HEK293 (cell line): ENCODE measurements at regions not wholly inside any gene's neighbourhood (a gene's known extent, or its start where the extent isn't known, plus 50 kb on each side); places are given as distances from the start of the nearest gene placed in this dataset.

Experiments used
- CTCF ChIA-PET: fragments of 350-600 bp; formaldehyde crosslinking; extraction: SDS; loops from one replicate; lab custom pipeline; 2021; ENCODE audit warnings: antibody characterized with exemption; lab: Yijun Ruan, JAX
- POLR2A ChIA-PET: fragments of 300-600 bp; formaldehyde crosslinking; extraction: SDS; loops from one replicate; lab custom pipeline; 2020; ENCODE audit warnings: antibody characterized with exemption, inconsistent platforms; lab: Yijun Ruan, JAX
- H3K27ac ChIP-seq: fragments of 200-500 bp; sonication (Bioruptor generic); 2 replicates; pipeline ENCODE4 v1.5.1; 2014; ENCODE audit warnings: low read depth, low read length, control low read depth, inconsistent platforms; ENCODE audit errors: extremely low read depth
- H3K36me3 ChIP-seq, 2 experiments: fragments of 200-500 bp in 1 of 2; sonication (Bioruptor generic) in 1 of 2; 1 replicate in 1 of 2; 2 replicates in 1 of 2; pipeline ENCODE4 v1.5.1; 2014 to 2017; ENCODE audit warnings: inconsistent platforms in 2 of 2, low read length in 2 of 2; ENCODE audit not compliant: control insufficient read depth in 2 of 2, insufficient read depth in 1 of 2
- H3K4me1 ChIP-seq: fragments of 200-500 bp; sonication (Bioruptor generic); 2 replicates; pipeline ENCODE4 v1.5.1; 2014; ENCODE audit warnings: mild to moderate bottlenecking, low read length, inconsistent platforms; ENCODE audit not compliant: control insufficient read depth, insufficient read depth
- H3K4me3 ChIP-seq: 2 replicates; pipeline ENCODE4 v1.5.1; 2011; ENCODE audit warnings: low read depth, mild to moderate bottlenecking, control low read depth, low read length, moderate library complexity
- H3K9me3 ChIP-seq: fragments of 200-500 bp; sonication (Bioruptor generic); 2 replicates; pipeline ENCODE4 v1.5.1; 2014; ENCODE audit warnings: low read depth, low read length, inconsistent platforms; ENCODE audit not compliant: control insufficient read depth, insufficient read depth
- EGR2 ChIP-seq: fragments of 450-650 bp; formaldehyde crosslinking; IDR thresholded peaks from 2 replicates; pipeline ENCODE4 v1.5.1; 2016; ENCODE audit warnings: low read depth, missing biosample characterization, missing genetic modification characterization
- KLF9 ChIP-seq: fragments of 450-650 bp; formaldehyde crosslinking; IDR thresholded peaks from 2 replicates; pipeline ENCODE4 v1.5.1; 2016; ENCODE audit warnings: missing biosample characterization, missing genetic modification characterization, low read depth
- MZF1 ChIP-seq: fragments of 450-650 bp; formaldehyde crosslinking; IDR thresholded peaks from 2 replicates; pipeline ENCODE4 v1.5.1; 2017; ENCODE audit warnings: missing biosample characterization, missing genetic modification characterization, borderline replicate concordance
- PBX3 ChIP-seq: sonication (generic); formaldehyde crosslinking; IDR thresholded peaks from 2 replicates; pipeline ENCODE4 v1.8.1; 2022; ENCODE audit warnings: mild to moderate bottlenecking, moderate library complexity, missing genetic modification reagents
- SCRT1 ChIP-seq: fragments of 450-650 bp; formaldehyde crosslinking; IDR thresholded peaks from 2 replicates; pipeline ENCODE4 v1.5.1; 2016; ENCODE audit warnings: missing biosample characterization, missing genetic modification characterization, borderline replicate concordance
- SCRT2 ChIP-seq: fragments of 450-650 bp; formaldehyde crosslinking; IDR thresholded peaks from 2 replicates; pipeline ENCODE4 v1.5.1; 2016; ENCODE audit warnings: missing biosample characterization, missing genetic modification characterization
- ZBTB20 ChIP-seq: fragments of 450-650 bp; formaldehyde crosslinking; IDR thresholded peaks from 2 replicates; pipeline ENCODE4 v1.5.1; 2016; ENCODE audit warnings: missing biosample characterization, missing genetic modification characterization
- ZFHX2 ChIP-seq: fragments of 450-650 bp; formaldehyde crosslinking; conservative IDR thresholded peaks from 2 replicates; pipeline ENCODE4 v1.5.1; 2016; ENCODE audit warnings: missing biosample characterization, missing genetic modification characterization
- ZIC2 ChIP-seq: fragments of 450-650 bp; formaldehyde crosslinking; IDR thresholded peaks from 2 replicates; pipeline ENCODE4 v1.5.1; 2016; ENCODE audit warnings: missing biosample characterization, missing genetic modification characterization
- ZNF335 ChIP-seq: fragments of 450-650 bp; formaldehyde crosslinking; conservative IDR thresholded peaks from 2 replicates; pipeline ENCODE4 v1.5.1; 2016; ENCODE audit warnings: missing biosample characterization, missing genetic modification characterization
- ZNF416 ChIP-seq: fragments of 450-650 bp; formaldehyde crosslinking; IDR thresholded peaks from 2 replicates; pipeline ENCODE4 v1.5.1; 2016; ENCODE audit warnings: missing biosample characterization, missing genetic modification characterization
- ZNF426 ChIP-seq: fragments of 450-650 bp; formaldehyde crosslinking; IDR thresholded peaks from 2 replicates; pipeline ENCODE4 v1.5.1; 2017; ENCODE audit warnings: missing biosample characterization, missing genetic modification characterization, mild to moderate bottlenecking, inconsistent platforms, moderate library complexity
- ZNF561 ChIP-seq: fragments of 450-650 bp; IDR thresholded peaks from 2 replicates; pipeline ENCODE4 v1.5.1; 2018; ENCODE audit warnings: missing biosample characterization, missing genetic modification characterization, borderline replicate concordance
- TF ChIP-seq, protein P1 (sequence below): fragments of 450-650 bp; formaldehyde crosslinking; IDR thresholded peaks from 2 replicates; pipeline ENCODE4 v1.5.1; 2016; ENCODE audit warnings: missing biosample characterization, missing genetic modification characterization

DNA sequence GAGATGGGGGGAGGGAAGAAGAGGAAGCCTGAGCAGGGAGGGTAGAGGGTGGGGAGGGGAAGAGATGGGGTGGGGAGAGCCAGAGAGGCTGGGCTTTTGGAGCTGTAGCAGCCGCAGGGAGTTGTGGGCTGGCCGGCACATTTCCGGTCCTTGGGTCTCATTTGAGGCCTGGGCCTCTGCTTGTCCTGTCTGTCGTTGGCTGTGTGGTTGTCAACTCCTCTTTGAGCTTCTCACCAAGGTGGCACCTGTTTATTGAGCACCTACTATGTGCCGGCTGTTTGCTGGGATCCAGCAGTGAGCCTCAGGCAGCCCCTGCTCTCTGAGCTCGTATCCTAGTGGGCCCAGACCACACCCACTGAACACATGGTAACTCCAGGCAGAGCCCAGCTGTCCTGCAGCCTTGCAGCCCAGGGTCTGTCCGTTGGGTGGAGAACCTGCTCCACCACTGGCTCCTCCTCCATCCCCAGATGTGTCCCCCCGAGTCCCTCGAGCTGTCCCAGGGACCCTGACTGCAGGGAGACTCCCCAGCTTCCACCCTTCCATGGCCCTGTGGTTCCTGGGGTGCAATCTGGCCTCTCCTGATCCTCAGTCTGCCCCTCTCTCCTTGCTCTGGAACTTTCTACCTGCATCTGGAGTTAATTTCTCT is 164.9 kb downstream of the IRF8 start:
- 0 out of 2 replicates have a peak, but pooled peaks have one; percentile 19 for TF ChIP-seq KLF9 (tag by site-specific recombination)
- TF ChIP-seq ZNF416 (tag by site-specific recombination), result no peak
- H3K27ac ChIP-seq, result no peak overlapping the region
- ChIA-PET POLR2A (no interaction called here), CTCF (interaction anchor here (1.1 kb wide), 1 partner anchor 14 kb away, joined by 4 read pairs; no protein-coding TSS in a partner anchor)
- no peaks in the 10 kb centered on the region for H3K36me3 ChIP-seq
- H3K4me1 ChIP-seq, result no peaks in the 10 kb centered on the region
- no peak overlapping the region for H3K4me3 ChIP-seq
- no peaks in the 10 kb centered on the region for H3K9me3 ChIP-seq

GRCh38 chr16:86064431-86065250 is 165.7 kb downstream of the IRF8 start:
- Histone ChIP-seq H3K4me1 (no peaks in the 10 kb centered on the region), H3K27ac (no peak overlapping the region), H3K36me3 (no peaks in the 10 kb centered on the region), H3K9me3 (no peaks in the 10 kb centered on the region), H3K4me3 (no peak overlapping the region)
- CTCF ChIA-PET, result interaction anchor here (1.1 kb wide), 1 partner anchor 15 kb away, joined by 4 read pairs; no protein-coding TSS in a partner anchor
- POLR2A ChIA-PET, result interaction anchor here (0.6 to 0.7 kb wide), 2 partner anchors 58 to 104 kb away, joined by 4 to 6 read pairs; no protein-coding TSS in a partner anchor
- no peak for TF ChIP-seq MZF1 (tag by site-specific recombination)
- TF ChIP-seq, protein P1, sequence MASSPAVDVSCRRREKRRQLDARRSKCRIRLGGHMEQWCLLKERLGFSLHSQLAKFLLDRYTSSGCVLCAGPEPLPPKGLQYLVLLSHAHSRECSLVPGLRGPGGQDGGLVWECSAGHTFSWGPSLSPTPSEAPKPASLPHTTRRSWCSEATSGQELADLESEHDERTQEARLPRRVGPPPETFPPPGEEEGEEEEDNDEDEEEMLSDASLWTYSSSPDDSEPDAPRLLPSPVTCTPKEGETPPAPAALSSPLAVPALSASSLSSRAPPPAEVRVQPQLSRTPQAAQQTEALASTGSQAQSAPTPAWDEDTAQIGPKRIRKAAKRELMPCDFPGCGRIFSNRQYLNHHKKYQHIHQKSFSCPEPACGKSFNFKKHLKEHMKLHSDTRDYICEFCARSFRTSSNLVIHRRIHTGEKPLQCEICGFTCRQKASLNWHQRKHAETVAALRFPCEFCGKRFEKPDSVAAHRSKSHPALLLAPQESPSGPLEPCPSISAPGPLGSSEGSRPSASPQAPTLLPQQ (tag by site-specific recombination), result peak; percentile 34; the same call in 1 of the 2 replicates
- TF ChIP-seq SCRT1 (tag by site-specific recombination), result peak; percentile 65; the same call in 1 of the 2 replicates
- TF ChIP-seq ZNF335, result no peak
- no peak for TF ChIP-seq PBX3
- TF ChIP-seq SCRT2 (tag by site-specific recombination), result peak; percentile 77

GRCh38 chr16:86065711-86066110 is 166.7 kb downstream of the IRF8 start:
- CTCF ChIA-PET, result no interaction called here
- Histone ChIP-seq H3K27ac (no peak overlapping the region), H3K9me3 (no peaks in the 10 kb centered on the region), H3K36me3 (no peaks in the 10 kb centered on the region), H3K4me1 (no peaks in the 10 kb centered on the region), H3K4me3 (no peak overlapping the region)
- POLR2A ChIA-PET, result interaction anchor here (0.6 to 0.7 kb wide), 2 partner anchors 59 to 105 kb away, joined by 4 to 6 read pairs; no protein-coding TSS in a partner anchor
- TF ChIP-seq ZIC2 (tag by site-specific recombination), result peak; percentile 59
- TF ChIP-seq ZBTB20 (tag by site-specific recombination), result no peak
- no peak for TF ChIP-seq ZNF426 (tag by site-specific recombination)

GRCh38 chr16:86066811-86067210 is 167.8 kb downstream of the IRF8 start:
- TF ChIP-seq ZNF561 (no peak), EGR2 (tag by site-specific recombination) (peak; percentile 87), ZFHX2 (peak; percentile 57)
- Histone ChIP-seq H3K4me1 (no peaks in the 10 kb centered on the region), H3K4me3 (no peak overlapping the region), H3K9me3 (no peaks in the 10 kb centered on the region), H3K27ac (no peak overlapping the region), H3K36me3 (no peaks in the 10 kb centered on the region)
- POLR2A ChIA-PET, result interaction anchor here (0.7 kb wide), 1 partner anchor 727 kb away, joined by 3 read pairs; no protein-coding TSS in a partner anchor
- CTCF ChIA-PET, result interaction anchor here (1.0 to 1.7 kb wide), 2 partner anchors 23 to 453 kb away, joined by 4 to 6 read pairs; no protein-coding TSS in a partner anchor
